ENCODE measurements at regions not wholly inside any gene's neighbourhood (a gene's known extent, or its start where the extent isn't known, plus 50 kb on each side); places are given as distances from the start of the nearest gene placed in this dataset.
A peak's percentile ranks its signal among the peaks of the same experiment; 100 is the strongest.
"Not testable (repeated sequence)": the region's sequence is repeated elsewhere in the genome, so short reads cannot be mapped to it uniquely, and the experiment has no call there.

DNA sequence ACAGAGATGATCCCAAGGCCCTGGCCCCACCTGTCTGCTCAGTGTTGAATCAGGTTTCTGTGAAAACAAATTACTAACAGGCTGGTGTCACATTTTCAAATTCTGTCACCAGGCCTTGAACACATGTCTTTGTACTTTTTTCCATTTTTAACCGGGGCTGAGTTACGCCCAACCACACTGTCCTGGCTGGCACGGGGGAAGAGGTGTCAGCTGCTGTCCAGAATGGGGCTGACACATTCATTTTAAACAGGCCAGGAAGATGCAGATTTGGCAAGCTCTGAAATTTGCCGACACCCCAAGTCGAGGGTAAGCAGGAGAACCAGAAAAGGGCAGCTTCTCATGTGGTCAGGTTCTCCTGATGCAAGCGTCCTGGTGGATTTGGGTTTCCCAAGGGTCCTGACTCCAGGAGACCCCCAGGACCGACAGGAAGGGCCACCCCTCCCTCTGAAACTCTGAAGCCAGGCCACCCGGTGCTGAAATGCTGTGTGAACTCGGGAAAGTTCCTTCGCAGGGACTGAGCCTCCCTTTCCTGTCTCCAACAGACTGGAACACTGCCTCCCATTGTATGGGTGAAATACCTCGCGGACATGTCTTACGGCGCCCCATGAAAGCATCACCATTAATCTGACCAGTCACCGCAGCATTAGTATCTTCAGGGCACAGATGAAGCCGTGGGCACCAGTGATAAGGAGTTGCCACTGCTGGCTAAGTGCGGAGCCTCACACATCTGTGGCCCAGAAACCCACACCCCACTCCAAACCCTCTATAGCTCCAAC, 90.5 kb upstream of the METTL9 start:
- intact Hi-C loops (cut with micrococcal nuclease); CTCF ChIA-PET: not testable (repeated sequence)
- peak overlapping the region; percentile 6 for H3K4me3 Mint-ChIP-seq

DNA sequence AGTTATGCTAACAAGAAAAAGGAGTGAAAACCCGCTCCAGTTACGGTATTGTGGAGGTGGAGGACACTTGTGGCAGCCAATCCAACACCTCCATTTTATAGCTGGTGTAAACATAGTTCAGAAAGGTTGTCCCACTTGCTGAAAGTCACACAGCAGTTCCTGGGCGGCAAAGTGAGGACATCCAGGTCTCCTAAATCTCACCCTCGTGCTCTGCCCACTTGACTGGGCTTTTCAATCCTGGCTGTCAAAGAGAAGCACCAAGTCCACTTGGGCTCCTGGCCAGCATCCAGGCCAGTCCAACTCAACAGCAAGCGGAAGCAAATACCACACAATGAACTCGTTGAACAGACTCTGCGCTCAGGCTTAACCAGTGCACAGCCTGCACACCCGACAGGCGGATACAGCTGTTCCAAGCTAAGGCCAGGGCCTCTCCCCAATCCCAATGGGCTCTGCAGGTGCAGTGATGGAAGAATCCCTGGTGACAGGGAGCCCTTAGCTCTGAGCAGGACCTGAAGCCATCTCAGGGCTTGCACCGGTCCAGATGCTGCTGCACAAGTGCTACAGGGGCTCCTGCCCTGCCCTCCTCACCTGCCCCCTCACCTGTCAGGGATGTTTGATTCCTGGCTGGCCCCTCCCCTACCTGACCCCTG, 89.8 kb upstream of the METTL9 start:
- peak overlapping the region; percentile 59 for H3K27ac Mint-ChIP-seq
- CTCF ChIA-PET; H3K4me3 Mint-ChIP-seq; ATAC-seq (ENCODE audit: low read depth); H3K27me3 Mint-ChIP-seq; intact Hi-C loops (cut with micrococcal nuclease); POLR2A ChIA-PET; H3K9me3 Mint-ChIP-seq: not testable (repeated sequence)
- peaks cover 52% of the 10 kb centered on the region for H3K36me3 Mint-ChIP-seq (ENCODE audit: low read depth)
- DNase-seq, result peak; percentile 21
- peaks cover 86% of the 10 kb centered on the region for H3K4me1 Mint-ChIP-seq

More for the DNA sequence above, 90.5 kb upstream of the METTL9 start:
- H3K27ac Mint-ChIP-seq, result peak overlapping the region; percentile 95
- POLR2A ChIA-PET; H3K9me3 Mint-ChIP-seq; ATAC-seq (ENCODE audit: low read depth); H3K27me3 Mint-ChIP-seq: not testable (repeated sequence)
- DNase-seq, result peak; percentile 15
- peaks cover 47% of the 10 kb centered on the region for H3K36me3 Mint-ChIP-seq (ENCODE audit: low read depth)
- H3K4me1 Mint-ChIP-seq, result peaks cover 80% of the 10 kb centered on the region

DNA sequence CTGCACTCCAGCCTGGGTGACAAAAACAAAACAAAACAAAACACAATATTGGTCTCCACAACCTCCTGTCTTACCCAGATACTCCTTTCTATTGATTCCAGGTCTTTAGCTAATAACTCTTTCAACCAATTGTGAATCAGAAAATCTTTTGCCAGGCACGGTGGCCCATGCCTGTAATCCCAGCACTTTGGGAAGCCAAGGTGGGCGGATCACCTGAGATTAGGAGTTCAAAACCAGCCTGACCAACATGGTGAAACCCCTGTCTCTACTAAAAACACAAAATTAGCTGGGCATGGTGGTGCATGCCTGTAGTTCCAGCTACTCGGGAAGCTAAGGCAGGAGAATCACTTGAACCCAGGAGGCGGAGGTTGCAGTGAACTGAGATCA, 88.5 kb upstream of the METTL9 start:
- CTCF ChIA-PET, result not testable (repeated sequence)

DNA sequence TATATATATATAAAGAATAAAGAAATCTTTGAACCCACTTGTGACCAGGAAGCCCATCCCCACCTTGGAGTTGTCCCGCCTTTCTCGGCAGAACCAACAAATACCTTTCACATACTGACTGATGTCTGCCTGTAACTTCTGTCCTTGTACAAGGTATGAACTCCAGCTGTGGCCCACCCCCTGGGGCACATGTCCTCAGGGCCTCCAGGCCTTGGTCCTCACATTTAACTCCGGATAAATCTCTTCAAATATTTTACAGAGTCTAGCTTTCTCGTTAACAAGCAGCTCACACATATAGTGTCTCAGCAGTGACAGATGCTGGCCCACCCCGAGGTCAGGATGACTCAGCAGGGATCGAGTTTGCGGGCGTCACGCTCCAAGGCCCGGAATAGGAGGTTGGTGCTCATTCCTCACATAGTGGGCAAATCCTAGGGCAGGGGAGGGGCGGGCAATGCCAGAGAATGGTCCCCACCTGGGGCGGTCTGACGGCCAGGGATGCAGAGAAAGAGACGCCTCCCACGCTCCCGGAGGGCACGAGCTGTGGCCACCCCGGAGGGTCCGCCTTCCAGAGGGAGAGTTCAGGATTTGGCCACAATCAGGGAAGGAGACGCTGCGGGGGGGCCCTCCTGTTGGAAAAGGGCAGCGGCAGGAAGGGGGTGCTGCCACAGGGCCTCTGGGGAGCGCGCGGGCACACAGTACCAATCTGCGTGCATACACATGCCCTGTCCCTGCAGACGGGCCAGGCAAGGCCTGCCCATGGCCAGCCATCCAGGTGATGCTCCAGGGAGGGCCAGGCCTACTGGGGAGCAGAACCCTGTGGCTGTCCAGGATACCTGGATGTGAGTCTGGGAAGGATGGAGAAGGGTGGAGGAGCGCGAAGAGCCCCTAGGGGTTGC, 87.8 kb upstream of the METTL9 start:
- H3K36me3 Mint-ChIP-seq (ENCODE audit: low read depth), result peaks cover 64% of the 10 kb centered on the region
- H3K4me1 Mint-ChIP-seq, result peaks cover 92% of the 10 kb centered on the region
- H3K4me3 Mint-ChIP-seq, result peak overlapping the region; percentile 19
- ATAC-seq (ENCODE audit: low read depth); H3K9me3 Mint-ChIP-seq; intact Hi-C loops (cut with micrococcal nuclease); CTCF ChIA-PET; H3K27me3 Mint-ChIP-seq: not testable (repeated sequence)
- POLR2A ChIA-PET, result interaction anchor here (0.6 kb wide), 1 partner anchor 574 kb away, joined by 3 read pairs; no protein-coding TSS in a partner anchor
- peak; percentile 25 for DNase-seq
- peak overlapping the region; percentile 78 for H3K27ac Mint-ChIP-seq

More for the DNA sequence above, 88.5 kb upstream of the METTL9 start:
- peaks cover 61% of the 10 kb centered on the region for H3K36me3 Mint-ChIP-seq (ENCODE audit: low read depth)
- H3K27ac Mint-ChIP-seq, result peak overlapping the region; percentile 78
- H3K9me3 Mint-ChIP-seq; H3K4me3 Mint-ChIP-seq; ATAC-seq (ENCODE audit: low read depth); H3K27me3 Mint-ChIP-seq; intact Hi-C loops (cut with micrococcal nuclease): not testable (repeated sequence)
- peaks cover 92% of the 10 kb centered on the region for H3K4me1 Mint-ChIP-seq
- peak; percentile 6 for DNase-seq
- POLR2A ChIA-PET, result interaction anchor here (1.0 kb wide), 1 partner anchor 43 kb away, joined by 3 read pairs; no protein-coding TSS in a partner anchor

- H3K27me3 Mint-ChIP-seq; intact Hi-C loops (cut with micrococcal nuclease); ATAC-seq (ENCODE audit: low read depth); H3K4me3 Mint-ChIP-seq; CTCF ChIA-PET; POLR2A ChIA-PET; H3K9me3 Mint-ChIP-seq: not testable (repeated sequence)
- peaks cover 91% of the 10 kb centered on the region for H3K4me1 Mint-ChIP-seq
- DNase-seq, result peak; percentile 16
- peaks cover 65% of the 10 kb centered on the region for H3K36me3 Mint-ChIP-seq (ENCODE audit: low read depth)
- peak overlapping the region; percentile 35 for H3K27ac Mint-ChIP-seq
Observed at GRCh38 chr16:21512280-21513192, 86.8 kb upstream of the METTL9 start.

- intact Hi-C loops (cut with micrococcal nuclease); H3K9me3 Mint-ChIP-seq; CTCF ChIA-PET; ATAC-seq (ENCODE audit: low read depth); H3K27me3 Mint-ChIP-seq; DNase-seq; POLR2A ChIA-PET: not testable (repeated sequence)
- Mint-ChIP-seq H3K4me3 (peak overlapping the region; percentile 66), H3K27ac (peak overlapping the region; percentile 66), H3K4me1 (peaks cover 89% of the 10 kb centered on the region), H3K36me3 (ENCODE audit: low read depth) (peaks cover 62% of the 10 kb centered on the region)
Observed at GRCh38 chr16:21513337-21513741, 86.0 kb upstream of the METTL9 start.

DNA sequence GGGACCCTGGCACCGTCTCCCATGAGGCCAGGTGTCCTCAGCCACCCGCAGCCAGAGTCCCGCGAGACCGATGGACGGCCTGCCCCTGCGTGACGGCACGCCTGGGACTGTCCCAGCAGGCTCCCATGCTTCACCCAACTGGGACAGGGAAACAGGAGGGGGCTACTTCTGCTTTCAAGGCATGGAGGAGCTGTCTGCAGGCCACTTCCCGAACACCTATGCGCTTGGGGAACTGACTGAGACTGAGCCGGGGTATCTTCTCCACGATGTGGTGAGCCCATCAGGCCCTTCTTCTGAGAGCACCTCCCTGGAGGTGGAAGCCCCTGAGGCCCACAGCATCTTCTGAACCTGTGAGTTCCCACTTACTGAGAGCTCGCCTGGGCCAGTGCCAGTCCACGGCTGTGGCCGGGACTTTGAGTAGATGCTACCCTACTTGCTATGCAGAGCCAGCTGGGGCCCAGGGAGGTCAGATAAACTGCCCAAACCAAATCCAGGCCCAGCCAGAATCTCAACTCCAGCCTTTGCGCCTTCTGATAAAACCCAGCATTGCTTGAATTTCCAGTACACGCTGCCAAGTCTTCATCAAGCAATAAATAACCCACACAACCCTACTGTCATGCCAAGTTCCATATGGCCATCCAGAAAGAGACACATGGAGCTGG, 85.4 kb upstream of the METTL9 start:
- peaks cover 61% of the 10 kb centered on the region for H3K36me3 Mint-ChIP-seq (ENCODE audit: low read depth)
- POLR2A ChIA-PET; CTCF ChIA-PET; H3K9me3 Mint-ChIP-seq; DNase-seq; intact Hi-C loops (cut with micrococcal nuclease); H3K27me3 Mint-ChIP-seq: not testable (repeated sequence)
- H3K4me3 Mint-ChIP-seq, result peak overlapping the region; percentile 66
- peak overlapping the region; percentile 66 for H3K27ac Mint-ChIP-seq
- ATAC-seq (ENCODE audit: low read depth), result peak; percentile 30
- peaks cover 85% of the 10 kb centered on the region for H3K4me1 Mint-ChIP-seq

DNA sequence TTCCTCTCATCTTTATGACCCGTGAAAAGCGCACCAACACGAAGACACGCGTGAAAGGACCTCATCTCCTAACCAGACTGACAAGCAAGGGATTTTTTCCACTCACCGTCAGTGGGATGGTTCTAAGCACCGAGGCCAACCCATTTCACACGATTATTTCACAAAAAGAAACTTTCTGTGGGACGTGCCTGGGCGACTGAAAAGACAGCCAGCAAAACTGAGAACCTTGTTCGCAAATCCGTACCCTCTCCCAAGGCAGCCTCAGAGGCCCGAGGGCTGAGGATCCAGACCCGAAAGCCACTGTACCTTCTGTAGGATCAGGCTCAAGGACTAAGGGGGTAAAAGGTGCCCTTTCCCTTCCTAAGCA, 84.9 kb upstream of the METTL9 start:
- DNase-seq; intact Hi-C loops (cut with micrococcal nuclease); H3K9me3 Mint-ChIP-seq; CTCF ChIA-PET; ATAC-seq (ENCODE audit: low read depth); POLR2A ChIA-PET; H3K27me3 Mint-ChIP-seq: not testable (repeated sequence)
- peaks cover 83% of the 10 kb centered on the region for H3K4me1 Mint-ChIP-seq
- peak overlapping the region; percentile 52 for H3K4me3 Mint-ChIP-seq
- H3K36me3 Mint-ChIP-seq (ENCODE audit: low read depth), result peaks cover 61% of the 10 kb centered on the region
- H3K27ac Mint-ChIP-seq, result peak overlapping the region; percentile 66

DNA sequence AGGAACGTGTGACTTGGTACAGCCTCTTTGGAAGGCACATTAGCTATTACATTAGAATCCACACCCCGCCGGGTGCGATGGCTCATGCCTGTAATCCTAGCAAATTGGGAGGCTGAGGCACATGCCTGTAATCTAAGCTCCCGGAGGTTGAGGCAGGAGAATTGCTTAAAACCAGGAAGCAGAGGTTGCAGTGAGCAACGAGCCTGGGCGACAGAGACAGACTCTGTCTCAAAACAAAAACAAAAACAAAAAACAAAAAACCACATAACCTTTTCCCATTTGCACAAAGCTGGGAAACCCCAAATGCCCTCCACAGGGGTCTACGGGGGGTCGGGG, 82.7 kb upstream of the METTL9 start:
- DNase-seq; H3K9me3 Mint-ChIP-seq; H3K27me3 Mint-ChIP-seq; intact Hi-C loops (cut with micrococcal nuclease); ATAC-seq (ENCODE audit: low read depth); CTCF ChIA-PET: not testable (repeated sequence)
- Mint-ChIP-seq H3K4me1 (peaks cover 61% of the 10 kb centered on the region), H3K4me3 (peak overlapping the region; percentile 48), H3K36me3 (ENCODE audit: low read depth) (peaks cover 46% of the 10 kb centered on the region), H3K27ac (peak overlapping the region; percentile 76)
- POLR2A ChIA-PET, result interaction anchor here (0.8 to 4.2 kb wide), 2 partner anchors 10 to 15 kb away, joined by 3 to 28 read pairs; no protein-coding TSS in a partner anchor

- peak overlapping the region; percentile 97 for H3K27ac Mint-ChIP-seq
- H3K27me3 Mint-ChIP-seq; CTCF ChIA-PET; intact Hi-C loops (cut with micrococcal nuclease); DNase-seq; H3K9me3 Mint-ChIP-seq: not testable (repeated sequence)
- POLR2A ChIA-PET, result interaction anchor here (0.8 to 4.2 kb wide), 2 partner anchors 10 to 16 kb away, joined by 3 to 28 read pairs; no protein-coding TSS in a partner anchor
- peaks cover 57% of the 10 kb centered on the region for H3K4me1 Mint-ChIP-seq
- peak; percentile 3 for ATAC-seq (ENCODE audit: low read depth)
- peaks cover 44% of the 10 kb centered on the region for H3K36me3 Mint-ChIP-seq (ENCODE audit: low read depth)
- H3K4me3 Mint-ChIP-seq, result peak overlapping the region; percentile 94
Observed at GRCh38 chr16:21517263-21517662, 82.1 kb upstream of the METTL9 start.

Data from activated B cell treated with CpG ODN at 0.5 μM for 24 hours (primary cell).